Keratinocyte (primary cell): ENCODE measurements at regions not wholly inside any gene's neighbourhood (a gene's known extent, or its start where the extent isn't known, plus 50 kb on each side); places are given as distances from the start of the nearest gene placed in this dataset.

ENCODE experiments used
- DNase-seq: peaks from one replicate; pipeline ENCODE4 v3.0.0-alpha.2; 2011; ENCODE audit warnings: low read depth, missing footprints, low spot score
- FAIRE-seq: peaks from 2 replicates; lab custom pipeline; 2011; peaks lifted over from hg19 to GRCh38; lab: Jason Lieb, UNC
- H2AFZ ChIP-seq: 2 replicates; pipeline ENCODE4 v1.6.0; 2012; ENCODE audit warnings: low read length, control low read depth, inconsistent platforms; ENCODE audit not compliant: control insufficient read depth
- H3K27ac ChIP-seq: 2 replicates; pipeline ENCODE4 v1.5.1; 2011; ENCODE audit warnings: low read length; ENCODE audit not compliant: control insufficient read depth, insufficient read depth
- H3K27me3 ChIP-seq: 3 replicates; pipeline ENCODE4 v1.6.0; 2011; ENCODE audit warnings: low read length; ENCODE audit not compliant: control insufficient read depth, insufficient read depth; ENCODE audit errors: extremely low read depth
- H3K36me3 ChIP-seq, 2 experiments: 2 replicates in 1 of 2; 3 replicates in 1 of 2; pipeline ENCODE4 v1.5.1; 2011; ENCODE audit warnings: low read length in 2 of 2, mild to moderate bottlenecking in 1 of 2; ENCODE audit not compliant: control insufficient read depth in 2 of 2, insufficient read depth in 2 of 2; ENCODE audit errors: extremely low read depth in 1 of 2
- H3K4me1 ChIP-seq: 3 replicates; pipeline ENCODE4 v1.5.1; 2011; ENCODE audit warnings: low read length; ENCODE audit not compliant: control insufficient read depth, insufficient read depth; ENCODE audit errors: extremely low read depth
- H3K4me2 ChIP-seq: 3 replicates; pipeline ENCODE4 v1.6.0; 2011; ENCODE audit warnings: low read depth, low read length; ENCODE audit not compliant: control insufficient read depth, insufficient read depth; ENCODE audit errors: extremely low read depth
- H3K4me3 ChIP-seq, 3 experiments: fragments of 200-600 bp in 1 of 3; sonication (generic) in 1 of 3; 2 replicates in 2 of 3; 3 replicates in 1 of 3; pipeline ENCODE4 v1.5.1; 2011 to 2016; ENCODE audit warnings: low read length in 3 of 3, mild to moderate bottlenecking in 3 of 3, control low read depth in 2 of 3, inconsistent platforms in 1 of 3, low read depth in 1 of 3, mixed read lengths in 1 of 3, mixed run types in 1 of 3, moderate library complexity in 1 of 3; ENCODE audit not compliant: control insufficient read depth in 2 of 3, insufficient read depth in 2 of 3; ENCODE audit errors: extremely low read depth in 1 of 3
- H3K79me2 ChIP-seq: 2 replicates; pipeline ENCODE4 v1.6.0; 2012; ENCODE audit warnings: low read length; ENCODE audit not compliant: control insufficient read depth, insufficient read depth
- H3K9ac ChIP-seq: 3 replicates; pipeline ENCODE4 v1.6.0; 2011; ENCODE audit warnings: low read length; ENCODE audit not compliant: control insufficient read depth, insufficient read depth; ENCODE audit errors: extremely low read depth
- H3K9me1 ChIP-seq: 3 replicates; pipeline ENCODE4 v1.6.0; 2011; ENCODE audit warnings: low read length; ENCODE audit not compliant: control insufficient read depth, insufficient read depth; ENCODE audit errors: extremely low read depth
- H3K9me3 ChIP-seq: 2 replicates; pipeline ENCODE4 v1.5.1; 2012; ENCODE audit warnings: low read depth, low read length; ENCODE audit not compliant: control insufficient read depth
- H4K20me1 ChIP-seq: 3 replicates; pipeline ENCODE4 v1.6.0; 2011; ENCODE audit warnings: low read length; ENCODE audit not compliant: control insufficient read depth, insufficient read depth; ENCODE audit errors: extremely low read depth
- CTCF ChIP-seq, 3 experiments: IDR thresholded peaks in 1 of 3; conservative IDR thresholded peaks in 1 of 3; optimal IDR thresholded peaks in 1 of 3; 2 replicates in 2 of 3; 3 replicates in 1 of 3; pipeline versions ENCODE3 to v1.5.1; 2011; ENCODE audit warnings: low read length in 3 of 3, mild to moderate bottlenecking in 3 of 3, moderate library complexity in 2 of 3, control low read depth in 1 of 3, inconsistent platforms in 1 of 3; ENCODE audit not compliant: insufficient read depth in 2 of 3; ENCODE audit errors: extremely low read depth in 1 of 3
- EZH2 ChIP-seq: IDR thresholded peaks from one replicate; pipeline ENCODE4 v1.6.1; 2012; ENCODE audit warnings: inconsistent platforms, mild to moderate bottlenecking, low read length, moderate library complexity
- dilution Hi-C: fragments of 300-500 bp; cut with MboI; formaldehyde crosslinking; loops from one replicate; pipeline ENCODE4 v1.7.0; 2020; ENCODE audit warnings: low sequenced_read_pairs; ENCODE audit not compliant: extremely low pct_ligation_motif_present

- TF ChIP-seq EZH2 (no peak), CTCF (optimal IDR thresholded peaks at IDR 0.05 in 1 of 3, IDR thresholded peaks at IDR 0.05 in 1 of 3, conservative IDR thresholded peaks at IDR 0.05 in 1 of 3; ENCODE audit: extremely low read depth in 1 of 3, insufficient read depth in 2 of 3, low read length in 3 of 3) (no peak)
- Histone ChIP-seq H3K9ac (no peak overlapping the region), H3K27ac (no peak overlapping the region), H3K4me3 (no peak overlapping the region), H3K9me3 (no peaks in the 10 kb centered on the region), H3K27me3 (no peaks in the 10 kb centered on the region), H3K9me1 (no peaks in the 10 kb centered on the region), H4K20me1 (no peaks in the 10 kb centered on the region), H3K36me3 (no peaks in the 10 kb centered on the region), H3K4me1 (no peaks in the 10 kb centered on the region), H3K79me2 (no peaks in the 10 kb centered on the region), H3K4me2 (no peak overlapping the region), H2AFZ (no peak overlapping the region)
- dilution Hi-C loops: no loop called here
- no peak for DNase-seq
- FAIRE-seq: no peak
Observed at GRCh38 chr15:45842151-45842550, 207.3 kb downstream of the SQOR start.

- no peaks in the 10 kb centered on the region for H3K27me3 ChIP-seq
- no peaks in the 10 kb centered on the region for H3K4me1 ChIP-seq
- dilution Hi-C loops: no loop called here
- no peaks in the 10 kb centered on the region for H4K20me1 ChIP-seq
- no peak overlapping the region for H3K27ac ChIP-seq
- no peaks in the 10 kb centered on the region for H3K9me3 ChIP-seq
- no peaks in the 10 kb centered on the region for H3K9me1 ChIP-seq
- TF ChIP-seq EZH2: no peak
- TF ChIP-seq CTCF (optimal IDR thresholded peaks at IDR 0.05 in 1 of 3, IDR thresholded peaks at IDR 0.05 in 1 of 3, conservative IDR thresholded peaks at IDR 0.05 in 1 of 3; ENCODE audit: extremely low read depth in 1 of 3, insufficient read depth in 2 of 3, low read length in 3 of 3): no peak
- H3K4me2 ChIP-seq: no peak overlapping the region
- no peak overlapping the region for H2AFZ ChIP-seq
- no peak overlapping the region for H3K9ac ChIP-seq
- H3K4me3 ChIP-seq: no peak overlapping the region
- DNase-seq (no peak), FAIRE-seq (no peak)
- H3K36me3 ChIP-seq: no peaks in the 10 kb centered on the region
- no peaks in the 10 kb centered on the region for H3K79me2 ChIP-seq
Observed at GRCh38 chr15:45847645-45848044, 212.8 kb downstream of the SQOR start.
